ENCODE measurements at regions not wholly inside any gene's neighbourhood (a gene's known extent, or its start where the extent isn't known, plus 50 kb on each side); places are given as distances from the start of the nearest gene placed in this dataset.

- TF ChIP-seq POLR2A (IDR thresholded peaks at IDR 0.05; ENCODE audit: low read length), result no peak
- no peak for TF ChIP-seq GATA1 (IDR thresholded peaks at IDR 0.05; ENCODE audit: low read depth, low read length)
Observed at GRCh38 chr3:11727207-11727606, 83.5 kb upstream of the VGLL4 start.

Measured in erythroblast (primary cell).